ENCODE measurements at regions not wholly inside any gene's neighbourhood (a gene's known extent, or its start where the extent isn't known, plus 50 kb on each side); places are given as distances from the start of the nearest gene placed in this dataset.
"Not testable (repeated sequence)": the region's sequence is repeated elsewhere in the genome, so short reads cannot be mapped to it uniquely, and the experiment has no call there.

- in situ Hi-C loops (cut with HindIII; ENCODE audit: low pct_ligation_motif_present, low sequenced_read_pairs): no loop called here
- TF ChIP-seq CTCF (IDR thresholded peaks at IDR 0.05; ENCODE audit: low read depth, low read length, missing control alignments): no peak
- DNase-seq: no peak
These were observed 88.1 kb upstream of the FOXI2 start for GRCh38 chr10:127648885-127649284.

GRCh38 chr10:127649642-127650041, 87.3 kb upstream of the FOXI2 start:
- Histone ChIP-seq H3K27ac (no peak overlapping the region), H3K36me3 (replicated peaks) (no peaks in the 10 kb centered on the region), H3K27me3 (replicated peaks) (no peaks in the 10 kb centered on the region), H3K4me3 (ENCODE audit: low read depth, low read length) (no peak overlapping the region)
- TF ChIP-seq CTCF (IDR thresholded peaks at IDR 0.05; ENCODE audit: low read depth, low read length, missing control alignments): peak; percentile 16
- no peak for DNase-seq
- in situ Hi-C loops (cut with HindIII; ENCODE audit: low pct_ligation_motif_present, low sequenced_read_pairs): no loop called here

More at GRCh38 chr10:127648885-127649284, 88.1 kb upstream of the FOXI2 start:
- Histone ChIP-seq H3K27me3 (replicated peaks) (no peaks in the 10 kb centered on the region), H3K4me3 (ENCODE audit: low read depth, low read length) (no peak overlapping the region), H3K27ac (no peak overlapping the region), H3K36me3 (replicated peaks) (no peaks in the 10 kb centered on the region)

GRCh38 chr10:127657056-127657455, 79.9 kb upstream of the FOXI2 start:
- no peak for TF ChIP-seq CTCF (IDR thresholded peaks at IDR 0.05; ENCODE audit: low read depth, low read length, missing control alignments)
- in situ Hi-C loops (cut with HindIII; ENCODE audit: low pct_ligation_motif_present, low sequenced_read_pairs): no loop called here

GRCh38 chr10:127676430-127676829, 60.6 kb upstream of the FOXI2 start:
- H3K27me3 ChIP-seq (replicated peaks); in situ Hi-C loops (cut with HindIII; ENCODE audit: low pct_ligation_motif_present, low sequenced_read_pairs): not testable (repeated sequence)

More at GRCh38 chr10:127657056-127657455, 79.9 kb upstream of the FOXI2 start:
- no peak for DNase-seq
- no peaks in the 10 kb centered on the region for H3K36me3 ChIP-seq (replicated peaks)
- H3K27ac ChIP-seq: no peak overlapping the region
- no peak overlapping the region for H3K4me3 ChIP-seq (ENCODE audit: low read depth, low read length)
- no peaks in the 10 kb centered on the region for H3K27me3 ChIP-seq (replicated peaks)

GRCh38 chr10:127678091-127678490, 58.9 kb upstream of the FOXI2 start:
- Histone ChIP-seq H3K4me3 (ENCODE audit: low read depth, low read length) (no peak overlapping the region), H3K27me3 (replicated peaks) (no peaks in the 10 kb centered on the region), H3K27ac (no peak overlapping the region), H3K36me3 (replicated peaks) (no peaks in the 10 kb centered on the region)
- TF ChIP-seq CTCF (IDR thresholded peaks at IDR 0.05; ENCODE audit: low read depth, low read length, missing control alignments): no peak
- in situ Hi-C loops (cut with HindIII; ENCODE audit: low pct_ligation_motif_present, low sequenced_read_pairs): no loop called here
- DNase-seq: no peak

More at GRCh38 chr10:127676430-127676829, 60.6 kb upstream of the FOXI2 start:
- H3K36me3 ChIP-seq (replicated peaks); H3K27ac ChIP-seq; DNase-seq; H3K4me3 ChIP-seq (ENCODE audit: low read depth, low read length): not testable (repeated sequence)

GRCh38 chr10:127679642-127680255, 57.2 kb upstream of the FOXI2 start:
- peak; percentile 37 for TF ChIP-seq CTCF (IDR thresholded peaks at IDR 0.05; ENCODE audit: low read depth, low read length, missing control alignments)
- in situ Hi-C loops (cut with HindIII; ENCODE audit: low pct_ligation_motif_present, low sequenced_read_pairs): no loop called here

More at GRCh38 chr10:127679642-127680255, 57.2 kb upstream of the FOXI2 start:
- Histone ChIP-seq H3K36me3 (replicated peaks) (no peaks in the 10 kb centered on the region), H3K27me3 (replicated peaks) (no peaks in the 10 kb centered on the region), H3K4me3 (ENCODE audit: low read depth, low read length) (no peak overlapping the region), H3K27ac (no peak overlapping the region)
- DNase-seq: no peak
